HG03439 (cell line): ENCODE measurements at regions not wholly inside any gene's neighbourhood (a gene's known extent, or its start where the extent isn't known, plus 50 kb on each side); places are given as distances from the start of the nearest gene placed in this dataset.
"Not testable (repeated sequence)": the region's sequence is repeated elsewhere in the genome, so short reads cannot be mapped to it uniquely, and the experiment has no call there.

Experiments used
- ATAC-seq: cut with Tn5 transposase; IDR thresholded peaks from one replicate; pipeline ENCODE4 v1.9.1; 2021; ENCODE audit warnings: mild to moderate bottlenecking, moderate library complexity; ENCODE audit not compliant: unreplicated experiment

GRCh38 chr12:73185403-73185802, 913.2 kb downstream of the TRHDE start:
- ATAC-seq, result no peak

GRCh38 chr12:73186272-73186671, 914.1 kb downstream of the TRHDE start:
- no peak for ATAC-seq

- no peak for ATAC-seq
Observed at GRCh38 chr12:73187765-73188164, 915.6 kb downstream of the TRHDE start.

- ATAC-seq, result no peak
Observed at GRCh38 chr12:73210548-73211204, 938.5 kb downstream of the TRHDE start.

GRCh38 chr12:73220951-73221350, 948.8 kb downstream of the TRHDE start:
- no peak for ATAC-seq

- ATAC-seq, result no peak
Observed at GRCh38 chr12:73221398-73221797, 949.2 kb downstream of the TRHDE start.

- ATAC-seq, result no peak
Observed at GRCh38 chr12:73221836-73222235, 949.7 kb downstream of the TRHDE start.

GRCh38 chr12:73225371-73225937, 953.3 kb downstream of the TRHDE start:
- no peak for ATAC-seq

GRCh38 chr12:73225941-73226340, 953.8 kb downstream of the TRHDE start:
- ATAC-seq, result no peak

- ATAC-seq, result no peak
Observed at GRCh38 chr12:73226593-73226992, 954.4 kb downstream of the TRHDE start.

GRCh38 chr12:73228828-73229227, 956.7 kb downstream of the TRHDE start:
- ATAC-seq, result not testable (repeated sequence)

- no peak for ATAC-seq
Observed at GRCh38 chr12:73235387-73235786, 963.2 kb downstream of the TRHDE start.

- no peak for ATAC-seq
Observed at GRCh38 chr12:73240110-73240509, 967.9 kb downstream of the TRHDE start.

- ATAC-seq, result no peak
Observed at GRCh38 chr12:73262788-73263381, 990.7 kb downstream of the TRHDE start.

GRCh38 chr12:73266206-73266605, 994.0 kb downstream of the TRHDE start:
- no peak for ATAC-seq

GRCh38 chr12:73274976-73275375, 1002.8 kb downstream of the TRHDE start:
- ATAC-seq, result no peak

GRCh38 chr12:73277971-73278370, 1005.8 kb downstream of the TRHDE start:
- ATAC-seq, result no peak

- no peak for ATAC-seq
Observed at GRCh38 chr12:73301530-73301929, 1029.4 kb downstream of the TRHDE start.

- ATAC-seq, result no peak
Observed at GRCh38 chr12:73307260-73307659, 1035.1 kb downstream of the TRHDE start.

- ATAC-seq, result no peak
Observed at GRCh38 chr12:73308079-73308478, 1035.9 kb downstream of the TRHDE start.

- ATAC-seq, result no peak
Observed at GRCh38 chr12:73308747-73309146, 1036.6 kb downstream of the TRHDE start.

GRCh38 chr12:73321319-73321718, 1049.1 kb downstream of the TRHDE start:
- ATAC-seq, result no peak
